ENCODE measurements at regions not wholly inside any gene's neighbourhood (a gene's known extent, or its start where the extent isn't known, plus 50 kb on each side); places are given as distances from the start of the nearest gene placed in this dataset.

DNA sequence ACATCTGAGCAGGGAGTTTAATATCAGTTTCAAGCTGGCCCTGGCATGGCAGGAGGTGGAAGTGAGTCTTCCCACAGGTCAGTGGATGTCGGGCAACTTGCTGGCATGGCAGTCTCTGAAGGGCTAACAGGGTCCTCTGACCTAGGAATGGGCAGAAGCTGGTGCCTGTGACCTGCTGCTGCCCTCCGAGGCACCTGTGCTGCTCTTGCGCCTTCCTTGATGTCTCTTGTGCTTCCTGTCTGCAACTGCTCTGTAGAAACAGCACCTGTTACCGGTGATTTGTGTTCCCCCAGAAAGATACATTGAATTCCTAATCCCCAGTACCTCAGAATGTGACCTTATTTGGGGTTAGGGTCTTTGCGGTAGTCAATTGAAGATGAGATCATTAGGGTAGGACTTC lies 86.5 kb upstream of the SLC22A11 start:
- TF ChIP-seq, protein P1, sequence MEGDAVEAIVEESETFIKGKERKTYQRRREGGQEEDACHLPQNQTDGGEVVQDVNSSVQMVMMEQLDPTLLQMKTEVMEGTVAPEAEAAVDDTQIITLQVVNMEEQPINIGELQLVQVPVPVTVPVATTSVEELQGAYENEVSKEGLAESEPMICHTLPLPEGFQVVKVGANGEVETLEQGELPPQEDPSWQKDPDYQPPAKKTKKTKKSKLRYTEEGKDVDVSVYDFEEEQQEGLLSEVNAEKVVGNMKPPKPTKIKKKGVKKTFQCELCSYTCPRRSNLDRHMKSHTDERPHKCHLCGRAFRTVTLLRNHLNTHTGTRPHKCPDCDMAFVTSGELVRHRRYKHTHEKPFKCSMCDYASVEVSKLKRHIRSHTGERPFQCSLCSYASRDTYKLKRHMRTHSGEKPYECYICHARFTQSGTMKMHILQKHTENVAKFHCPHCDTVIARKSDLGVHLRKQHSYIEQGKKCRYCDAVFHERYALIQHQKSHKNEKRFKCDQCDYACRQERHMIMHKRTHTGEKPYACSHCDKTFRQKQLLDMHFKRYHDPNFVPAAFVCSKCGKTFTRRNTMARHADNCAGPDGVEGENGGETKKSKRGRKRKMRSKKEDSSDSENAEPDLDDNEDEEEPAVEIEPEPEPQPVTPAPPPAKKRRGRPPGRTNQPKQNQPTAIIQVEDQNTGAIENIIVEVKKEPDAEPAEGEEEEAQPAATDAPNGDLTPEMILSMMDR (IDR thresholded peaks at IDR 0.05): no peak
- no peak for TF ChIP-seq POLR2A (IDR thresholded peaks at IDR 0.05)
- 44 to 63% methylated on average over 3 to 5 of the region's 5 CpGs for WGBS, 2 donors

DNA sequence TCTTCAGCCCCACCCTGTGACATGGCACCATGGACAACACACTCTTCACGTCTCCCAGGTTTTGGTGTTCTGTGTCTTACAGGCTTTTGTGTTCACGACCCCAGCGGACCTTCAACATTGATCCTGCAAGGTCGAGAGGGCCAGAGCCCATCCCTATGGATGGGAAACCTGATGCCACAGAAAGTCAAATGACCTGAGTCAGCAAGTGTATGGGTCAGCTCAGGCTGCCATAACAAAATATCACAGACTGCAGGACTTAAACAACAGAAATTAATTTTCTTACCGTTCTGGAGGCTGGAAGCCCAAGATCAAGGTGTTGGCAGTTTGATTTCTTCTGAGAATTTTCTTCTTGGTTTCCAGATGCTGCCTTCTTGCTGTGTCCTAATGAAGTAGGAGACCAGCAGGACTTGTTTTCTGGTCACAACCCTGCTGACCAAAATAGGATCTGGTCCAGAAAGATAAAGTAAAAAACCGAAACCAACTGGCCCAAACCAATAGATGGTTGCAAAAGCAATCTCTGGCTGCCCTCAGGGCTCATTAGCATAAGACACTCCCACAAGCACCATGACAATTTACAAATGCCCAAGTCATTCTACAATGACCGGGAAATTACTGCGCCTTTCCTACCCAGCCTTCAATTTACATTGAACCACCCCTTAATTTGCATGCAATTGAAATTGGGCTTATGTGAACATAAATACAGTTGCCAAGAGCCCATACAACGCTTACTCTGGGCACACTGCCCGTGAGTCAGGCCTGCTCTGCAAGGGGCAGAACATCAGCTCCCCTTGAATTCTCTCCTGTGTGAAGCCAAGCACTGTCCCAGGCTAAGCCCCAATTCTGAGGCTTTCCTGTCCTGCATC lies 82.9 kb upstream of the SLC22A11 start:
- H3K27ac ChIP-seq: no peak overlapping the region
- H3K4me1 ChIP-seq: no peaks in the 10 kb centered on the region
- TF ChIP-seq, protein P1 (IDR thresholded peaks at IDR 0.05): no peak
- no peak for TF ChIP-seq POLR2A (IDR thresholded peaks at IDR 0.05)
- H3K9me3 ChIP-seq: no peaks in the 10 kb centered on the region
- no peak for DNase-seq
- intact Hi-C loops (cut with DNase I): no loop called here
- H3K4me3 ChIP-seq: no peak overlapping the region
- no peaks in the 10 kb centered on the region for H3K36me3 ChIP-seq
- WGBS, 2 donors: 66 to 69% methylated on average over 10 of the region's 10 CpGs
- peaks cover 0 to 79% (median 0%) of the 10 kb centered on the region in 4 donors for H3K27me3 ChIP-seq

More for the DNA sequence above, 86.5 kb upstream of the SLC22A11 start:
- intact Hi-C loops (cut with DNase I): no loop called here
- Histone ChIP-seq H3K27ac (no peak overlapping the region), H3K4me1 (no peaks in the 10 kb centered on the region), H3K9me3 (no peaks in the 10 kb centered on the region), H3K27me3 (peaks cover 0 to 66% (median 0%) of the 10 kb centered on the region in 4 donors), H3K4me3 (no peak overlapping the region), H3K36me3 (no peaks in the 10 kb centered on the region)
- DNase-seq: no peak

DNA sequence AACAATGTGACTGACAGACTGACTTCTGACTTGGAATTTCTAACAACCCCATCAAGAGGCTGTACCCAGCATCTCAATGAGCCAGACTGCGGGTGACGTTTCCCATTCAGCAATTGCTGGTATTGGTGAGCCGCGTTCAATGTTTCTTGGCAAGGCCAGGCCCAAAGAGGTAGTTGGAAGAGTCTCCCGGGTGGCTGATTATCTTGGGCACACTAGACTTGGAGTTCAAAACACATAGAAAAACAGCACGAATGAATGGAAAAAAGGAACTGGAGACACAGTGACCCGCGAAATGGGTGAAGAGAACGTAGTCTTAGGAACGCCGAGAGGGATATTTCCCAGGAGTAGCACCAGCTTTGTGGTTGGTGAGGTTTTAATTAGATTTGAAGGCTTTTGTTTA lies 81.1 kb upstream of the SLC22A11 start:
- no peak overlapping the region for H3K27ac ChIP-seq
- H3K4me1 ChIP-seq: no peaks in the 10 kb centered on the region
- H3K27me3 ChIP-seq: peaks cover 0 to 76% (median 0%) of the 10 kb centered on the region in 4 donors
- 86 to 94% methylated on average over 11 of the region's 11 CpGs for WGBS, 2 donors
- TF ChIP-seq, protein P1 (IDR thresholded peaks at IDR 0.05): no peak
- no peak for TF ChIP-seq POLR2A (IDR thresholded peaks at IDR 0.05)
- intact Hi-C loops (cut with DNase I): no loop called here
- no peak overlapping the region for H3K4me3 ChIP-seq
- H3K9me3 ChIP-seq: no peaks in the 10 kb centered on the region
- no peaks in the 10 kb centered on the region for H3K36me3 ChIP-seq
- DNase-seq: no peak

DNA sequence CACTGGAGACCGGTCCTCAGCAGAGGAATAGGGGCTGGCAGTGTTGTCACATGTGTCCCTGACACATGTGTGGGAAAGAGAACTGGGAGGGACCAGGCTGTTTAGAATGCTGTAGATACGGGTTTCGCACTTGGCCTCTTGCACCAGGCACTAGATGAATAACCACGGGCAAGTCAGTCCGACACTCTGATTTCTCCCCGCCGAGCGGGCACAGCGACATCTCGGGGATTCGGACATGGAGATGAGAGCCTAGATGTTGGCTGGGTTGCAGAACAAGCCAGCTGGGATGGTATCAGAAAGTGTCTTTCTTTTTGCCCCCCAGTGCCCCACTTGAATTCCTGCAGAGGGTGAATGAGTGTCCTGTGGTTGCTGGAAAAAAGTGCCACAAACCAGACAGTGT lies 80.6 kb upstream of the SLC22A11 start:
- H3K4me1 ChIP-seq: no peaks in the 10 kb centered on the region
- TF ChIP-seq, protein P1 (IDR thresholded peaks at IDR 0.05): no peak
- TF ChIP-seq POLR2A (IDR thresholded peaks at IDR 0.05): no peak
- H3K36me3 ChIP-seq: no peaks in the 10 kb centered on the region
- no peak for DNase-seq
- peaks cover 0 to 75% (median 0%) of the 10 kb centered on the region in 4 donors for H3K27me3 ChIP-seq
- H3K27ac ChIP-seq: no peak overlapping the region
- intact Hi-C loops (cut with DNase I): no loop called here
- WGBS, 2 donors: 75 to 94% methylated on average over 4 to 11 of the region's 11 CpGs
- H3K4me3 ChIP-seq: no peak overlapping the region
- no peaks in the 10 kb centered on the region for H3K9me3 ChIP-seq

DNA sequence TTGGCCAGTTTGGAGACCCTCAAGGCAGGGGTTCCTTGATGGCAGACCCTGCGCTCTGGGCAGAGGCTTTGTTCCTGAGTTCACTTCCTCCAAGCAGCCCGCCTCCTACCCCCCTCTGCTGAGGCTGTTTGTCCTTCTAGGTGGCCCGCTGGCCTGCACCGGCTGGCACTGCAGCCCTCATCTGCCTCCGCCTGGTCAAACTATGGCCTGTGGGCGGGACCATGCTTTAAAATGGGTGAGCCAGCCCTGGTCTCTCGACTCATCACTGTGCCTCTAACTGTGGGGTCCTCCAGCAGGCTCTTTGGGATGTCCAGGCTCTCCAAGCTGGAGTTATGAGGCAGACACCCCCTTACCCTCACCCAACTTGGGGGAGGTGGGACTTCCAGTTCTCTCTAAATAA lies 78.9 kb upstream of the SLC22A11 start:
- no peak for DNase-seq
- TF ChIP-seq, protein P1 (IDR thresholded peaks at IDR 0.05): no peak
- TF ChIP-seq POLR2A (IDR thresholded peaks at IDR 0.05): no peak
- intact Hi-C loops (cut with DNase I): no loop called here
- Histone ChIP-seq H3K36me3 (no peaks in the 10 kb centered on the region), H3K9me3 (no peaks in the 10 kb centered on the region), H3K27me3 (peaks cover 0 to 76% (median 0%) of the 10 kb centered on the region in 4 donors), H3K4me1 (no peaks in the 10 kb centered on the region), H3K4me3 (no peak overlapping the region), H3K27ac (no peak overlapping the region)
- WGBS, 2 donors: 60 to 65% methylated on average over 2 of the region's 7 CpGs

Measured in esophagus squamous epithelium (tissue), 5 donors.